ENCODE measurements at regions not wholly inside any gene's neighbourhood (a gene's known extent, or its start where the extent isn't known, plus 50 kb on each side); places are given as distances from the start of the nearest gene placed in this dataset.

DNA sequence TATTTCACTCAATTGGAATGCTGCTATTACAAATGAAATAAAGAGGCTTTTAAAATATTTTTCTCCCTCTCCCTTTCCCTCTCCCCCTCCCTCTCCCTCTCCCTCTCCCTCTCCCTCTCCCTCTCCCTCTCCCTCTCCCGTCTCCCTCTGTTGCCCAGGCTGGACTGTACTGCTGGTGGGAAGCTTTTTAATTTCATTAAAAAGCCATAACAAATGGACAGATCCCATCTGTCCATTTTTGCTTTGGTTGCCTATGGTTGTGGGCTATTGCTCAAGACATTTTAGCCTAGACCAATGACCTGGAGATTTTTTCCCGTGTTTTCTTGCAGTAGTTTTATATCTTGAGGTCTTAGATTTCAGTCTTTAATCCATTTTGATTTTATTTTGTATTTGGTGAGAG lies 107.2 kb upstream of the LRRC3B start:
- Mint-ChIP-seq H3K4me1 (no peaks in the 10 kb centered on the region), H3K9me3 (peaks cover 5% of the 10 kb centered on the region), H3K27me3 (ENCODE audit: low read depth) (no peaks in the 10 kb centered on the region), H3K4me3 (no peak overlapping the region), H3K27ac (ENCODE audit: unreplicated experiment) (no peak overlapping the region), H3K36me3 (ENCODE audit: low read depth) (peaks cover 3% of the 10 kb centered on the region)
- DNase-seq (ENCODE audit: low read depth, low spot score): no peak
- TF ChIP-seq, protein P1, sequence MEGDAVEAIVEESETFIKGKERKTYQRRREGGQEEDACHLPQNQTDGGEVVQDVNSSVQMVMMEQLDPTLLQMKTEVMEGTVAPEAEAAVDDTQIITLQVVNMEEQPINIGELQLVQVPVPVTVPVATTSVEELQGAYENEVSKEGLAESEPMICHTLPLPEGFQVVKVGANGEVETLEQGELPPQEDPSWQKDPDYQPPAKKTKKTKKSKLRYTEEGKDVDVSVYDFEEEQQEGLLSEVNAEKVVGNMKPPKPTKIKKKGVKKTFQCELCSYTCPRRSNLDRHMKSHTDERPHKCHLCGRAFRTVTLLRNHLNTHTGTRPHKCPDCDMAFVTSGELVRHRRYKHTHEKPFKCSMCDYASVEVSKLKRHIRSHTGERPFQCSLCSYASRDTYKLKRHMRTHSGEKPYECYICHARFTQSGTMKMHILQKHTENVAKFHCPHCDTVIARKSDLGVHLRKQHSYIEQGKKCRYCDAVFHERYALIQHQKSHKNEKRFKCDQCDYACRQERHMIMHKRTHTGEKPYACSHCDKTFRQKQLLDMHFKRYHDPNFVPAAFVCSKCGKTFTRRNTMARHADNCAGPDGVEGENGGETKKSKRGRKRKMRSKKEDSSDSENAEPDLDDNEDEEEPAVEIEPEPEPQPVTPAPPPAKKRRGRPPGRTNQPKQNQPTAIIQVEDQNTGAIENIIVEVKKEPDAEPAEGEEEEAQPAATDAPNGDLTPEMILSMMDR (conservative IDR thresholded peaks at IDR 0.05): no peak

DNA sequence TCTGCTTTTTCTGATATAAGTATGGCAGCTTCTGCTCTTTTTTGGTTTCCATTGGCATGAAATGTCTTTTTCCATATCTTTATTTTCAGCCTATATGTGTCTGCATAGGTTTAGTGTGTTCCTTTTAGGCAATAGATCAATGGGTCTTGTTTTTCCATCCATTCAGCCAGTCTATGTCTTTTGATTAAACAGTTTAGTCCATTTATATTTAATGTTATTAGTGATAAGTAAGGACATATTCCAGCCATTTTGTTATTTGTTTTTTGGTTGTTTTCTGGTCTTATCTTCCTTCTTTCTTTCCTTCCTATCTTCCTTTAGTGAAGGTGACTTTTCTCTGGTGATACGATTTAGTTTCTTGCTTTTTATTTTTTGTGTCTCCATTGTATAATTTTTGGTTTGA lies 101.3 kb upstream of the LRRC3B start:
- H3K27me3 Mint-ChIP-seq (ENCODE audit: low read depth): no peaks in the 10 kb centered on the region
- TF ChIP-seq, protein P1 (conservative IDR thresholded peaks at IDR 0.05): no peak
- no peak for DNase-seq (ENCODE audit: low read depth, low spot score)
- peaks cover 5% of the 10 kb centered on the region for H3K36me3 Mint-ChIP-seq (ENCODE audit: low read depth)
- H3K4me3 Mint-ChIP-seq: no peak overlapping the region
- no peak overlapping the region for H3K27ac Mint-ChIP-seq (ENCODE audit: unreplicated experiment)
- H3K9me3 Mint-ChIP-seq: peaks cover 7% of the 10 kb centered on the region
- H3K4me1 Mint-ChIP-seq: no peaks in the 10 kb centered on the region

DNA sequence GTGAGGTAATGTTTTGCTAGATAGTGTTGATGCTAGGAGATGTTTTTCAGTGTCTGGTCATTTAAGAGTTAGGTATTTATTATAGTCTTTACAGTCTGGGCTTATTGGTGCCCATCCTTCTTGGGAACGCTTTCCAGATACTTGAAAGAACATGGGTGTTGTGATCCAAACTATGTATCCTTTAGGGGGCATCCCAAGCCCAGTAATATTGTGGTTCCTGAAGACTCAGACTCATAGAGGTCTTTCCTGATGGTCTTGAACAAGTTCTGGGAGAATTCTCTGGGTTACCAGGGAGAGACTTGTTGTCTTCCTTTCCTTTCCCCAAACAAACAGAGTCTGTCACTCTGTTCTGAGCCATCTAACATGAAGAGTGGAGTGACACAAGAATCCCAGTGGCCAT lies 99.7 kb upstream of the LRRC3B start:
- Mint-ChIP-seq H3K36me3 (ENCODE audit: low read depth) (peaks cover 5% of the 10 kb centered on the region), H3K4me3 (no peak overlapping the region), H3K27me3 (ENCODE audit: low read depth) (no peaks in the 10 kb centered on the region), H3K4me1 (no peaks in the 10 kb centered on the region), H3K9me3 (peaks cover 7% of the 10 kb centered on the region), H3K27ac (ENCODE audit: unreplicated experiment) (no peak overlapping the region)
- no peak for DNase-seq (ENCODE audit: low read depth, low spot score)
- TF ChIP-seq, protein P1 (conservative IDR thresholded peaks at IDR 0.05): no peak

DNA sequence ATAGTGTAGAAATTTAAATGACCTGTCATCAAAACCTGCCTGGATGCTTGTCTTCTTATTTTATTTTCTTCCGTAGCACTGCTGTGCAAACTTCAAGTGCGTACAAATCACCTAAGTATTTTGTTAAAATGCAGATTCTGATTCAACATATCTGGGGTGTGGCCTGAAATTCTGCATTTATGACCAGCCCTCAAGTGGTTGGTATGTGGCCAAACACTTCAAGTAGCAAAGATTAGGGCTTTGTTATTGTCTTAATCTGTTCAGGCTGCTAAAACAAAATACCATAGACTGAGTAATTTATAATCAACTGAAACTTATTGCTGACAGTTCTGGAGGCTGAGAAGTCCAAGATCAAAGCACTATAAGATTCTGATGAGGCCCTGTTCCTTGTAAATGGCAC lies 97.6 kb upstream of the LRRC3B start:
- Mint-ChIP-seq H3K27ac (ENCODE audit: unreplicated experiment) (no peak overlapping the region), H3K4me1 (no peaks in the 10 kb centered on the region), H3K27me3 (ENCODE audit: low read depth) (no peaks in the 10 kb centered on the region), H3K4me3 (no peak overlapping the region), H3K9me3 (peaks cover 3% of the 10 kb centered on the region), H3K36me3 (ENCODE audit: low read depth) (peaks cover 2% of the 10 kb centered on the region)
- DNase-seq (ENCODE audit: low read depth, low spot score): no peak
- TF ChIP-seq, protein P1 (conservative IDR thresholded peaks at IDR 0.05): no peak

GRCh38 chr3:26535151-26535550 lies 87.4 kb upstream of the LRRC3B start:
- Mint-ChIP-seq H3K36me3 (ENCODE audit: low read depth) (peaks cover 3% of the 10 kb centered on the region), H3K9me3 (peaks cover 5% of the 10 kb centered on the region), H3K27ac (ENCODE audit: unreplicated experiment) (no peak overlapping the region), H3K4me3 (no peak overlapping the region), H3K4me1 (no peaks in the 10 kb centered on the region), H3K27me3 (ENCODE audit: low read depth) (no peaks in the 10 kb centered on the region)
- DNase-seq (ENCODE audit: low read depth, low spot score): no peak
- TF ChIP-seq, protein P1 (conservative IDR thresholded peaks at IDR 0.05): no peak

DNA sequence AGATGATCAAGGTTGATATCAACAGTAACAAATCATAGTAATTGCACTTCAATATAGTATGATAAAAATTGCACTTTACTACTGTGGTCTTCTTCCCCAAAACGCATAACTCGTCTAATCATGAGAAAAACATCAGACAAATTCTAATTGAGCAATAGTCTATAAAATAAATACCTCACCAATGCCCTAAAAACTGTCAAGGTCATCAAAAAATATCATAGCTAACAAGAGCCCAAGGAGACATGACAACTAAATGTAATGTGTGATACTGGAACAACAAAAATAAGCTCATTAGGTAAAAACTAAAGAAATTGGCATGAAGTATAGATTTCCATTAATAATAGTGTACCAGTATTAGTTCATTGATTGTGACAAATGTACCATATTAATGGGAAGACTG lies 85.6 kb upstream of the LRRC3B start:
- H3K27me3 Mint-ChIP-seq (ENCODE audit: low read depth): no peaks in the 10 kb centered on the region
- TF ChIP-seq, protein P1 (conservative IDR thresholded peaks at IDR 0.05): no peak
- peaks cover 3% of the 10 kb centered on the region for H3K36me3 Mint-ChIP-seq (ENCODE audit: low read depth)
- H3K4me3 Mint-ChIP-seq: no peak overlapping the region
- H3K9me3 Mint-ChIP-seq: no peaks in the 10 kb centered on the region
- no peaks in the 10 kb centered on the region for H3K4me1 Mint-ChIP-seq
- no peak for DNase-seq (ENCODE audit: low read depth, low spot score)
- H3K27ac Mint-ChIP-seq (ENCODE audit: unreplicated experiment): no peak overlapping the region

All from neural crest cell (in vitro differentiated cells).